Body of pancreas (tissue), 4 donors: ENCODE measurements at regions not wholly inside any gene's neighbourhood (a gene's known extent, or its start where the extent isn't known, plus 50 kb on each side); places are given as distances from the start of the nearest gene placed in this dataset.

Source experiments
- POLR2A ChIP-seq, 3 donors: fragments of 450-650 bp; IDR thresholded peaks; one replicate each; pipeline ENCODE4 v1.6.1; 2016; ENCODE audit warnings: antibody characterized with exemption in 3 of 3, mild to moderate bottlenecking in 2 of 3
- TF ChIP-seq, protein P1 (sequence below), 7 experiments: fragments of 450-650 bp in 4 of 7; fragments of 200-600 bp in 3 of 7; sonication (generic) in 3 of 7; IDR thresholded peaks; one replicate each; pipeline ENCODE4 v1.5.1; 2016 to 2019; ENCODE audit warnings: antibody characterized with exemption in 7 of 7

DNA sequence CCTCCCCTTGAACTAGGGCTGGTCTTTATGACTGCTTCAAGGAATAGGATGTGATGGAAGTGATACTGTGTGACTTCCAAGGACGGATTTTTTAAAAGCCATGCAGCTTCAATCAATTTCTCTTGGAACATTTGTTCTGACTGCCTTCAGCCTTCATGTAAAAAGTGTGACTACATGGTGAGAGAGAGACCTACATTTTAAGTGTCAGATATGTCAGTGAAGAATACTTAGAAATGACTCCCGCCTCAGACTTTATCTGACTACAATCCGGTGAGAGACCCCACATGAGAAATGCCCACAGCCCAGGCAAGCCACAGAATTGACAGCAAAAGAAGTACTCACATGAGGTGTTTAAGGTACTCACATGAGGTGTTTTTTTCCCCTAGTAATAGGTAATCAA lies 295.3 kb downstream of the KCNC2 start:
- TF ChIP-seq, protein P1, sequence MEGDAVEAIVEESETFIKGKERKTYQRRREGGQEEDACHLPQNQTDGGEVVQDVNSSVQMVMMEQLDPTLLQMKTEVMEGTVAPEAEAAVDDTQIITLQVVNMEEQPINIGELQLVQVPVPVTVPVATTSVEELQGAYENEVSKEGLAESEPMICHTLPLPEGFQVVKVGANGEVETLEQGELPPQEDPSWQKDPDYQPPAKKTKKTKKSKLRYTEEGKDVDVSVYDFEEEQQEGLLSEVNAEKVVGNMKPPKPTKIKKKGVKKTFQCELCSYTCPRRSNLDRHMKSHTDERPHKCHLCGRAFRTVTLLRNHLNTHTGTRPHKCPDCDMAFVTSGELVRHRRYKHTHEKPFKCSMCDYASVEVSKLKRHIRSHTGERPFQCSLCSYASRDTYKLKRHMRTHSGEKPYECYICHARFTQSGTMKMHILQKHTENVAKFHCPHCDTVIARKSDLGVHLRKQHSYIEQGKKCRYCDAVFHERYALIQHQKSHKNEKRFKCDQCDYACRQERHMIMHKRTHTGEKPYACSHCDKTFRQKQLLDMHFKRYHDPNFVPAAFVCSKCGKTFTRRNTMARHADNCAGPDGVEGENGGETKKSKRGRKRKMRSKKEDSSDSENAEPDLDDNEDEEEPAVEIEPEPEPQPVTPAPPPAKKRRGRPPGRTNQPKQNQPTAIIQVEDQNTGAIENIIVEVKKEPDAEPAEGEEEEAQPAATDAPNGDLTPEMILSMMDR (IDR thresholded peaks at IDR 0.05) = no peak
- no peak for TF ChIP-seq POLR2A (IDR thresholded peaks at IDR 0.05)
